ENCODE measurements at regions not wholly inside any gene's neighbourhood (a gene's known extent, or its start where the extent isn't known, plus 50 kb on each side); places are given as distances from the start of the nearest gene placed in this dataset.

DNA sequence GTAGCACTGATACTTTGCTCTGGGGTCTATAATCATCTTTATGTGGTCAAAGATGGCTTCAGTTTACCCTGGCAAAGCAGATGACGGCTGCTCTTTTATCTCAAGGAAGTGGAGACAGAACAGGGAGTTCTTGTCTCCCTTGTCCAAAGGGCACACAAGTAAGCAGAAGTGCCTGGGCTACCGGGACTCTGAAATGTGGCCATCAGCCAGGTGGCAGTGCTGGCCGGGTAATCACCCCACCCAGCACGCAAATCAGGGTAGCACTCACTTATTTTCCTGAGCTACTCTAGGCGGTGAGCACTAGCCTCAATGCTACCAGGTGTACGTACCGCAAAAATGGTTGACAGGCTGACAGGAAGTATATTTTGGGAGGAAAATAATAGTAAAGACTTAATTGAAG, 119.7 kb upstream of the ETAA1 start:
- TF ChIP-seq, protein P1, sequence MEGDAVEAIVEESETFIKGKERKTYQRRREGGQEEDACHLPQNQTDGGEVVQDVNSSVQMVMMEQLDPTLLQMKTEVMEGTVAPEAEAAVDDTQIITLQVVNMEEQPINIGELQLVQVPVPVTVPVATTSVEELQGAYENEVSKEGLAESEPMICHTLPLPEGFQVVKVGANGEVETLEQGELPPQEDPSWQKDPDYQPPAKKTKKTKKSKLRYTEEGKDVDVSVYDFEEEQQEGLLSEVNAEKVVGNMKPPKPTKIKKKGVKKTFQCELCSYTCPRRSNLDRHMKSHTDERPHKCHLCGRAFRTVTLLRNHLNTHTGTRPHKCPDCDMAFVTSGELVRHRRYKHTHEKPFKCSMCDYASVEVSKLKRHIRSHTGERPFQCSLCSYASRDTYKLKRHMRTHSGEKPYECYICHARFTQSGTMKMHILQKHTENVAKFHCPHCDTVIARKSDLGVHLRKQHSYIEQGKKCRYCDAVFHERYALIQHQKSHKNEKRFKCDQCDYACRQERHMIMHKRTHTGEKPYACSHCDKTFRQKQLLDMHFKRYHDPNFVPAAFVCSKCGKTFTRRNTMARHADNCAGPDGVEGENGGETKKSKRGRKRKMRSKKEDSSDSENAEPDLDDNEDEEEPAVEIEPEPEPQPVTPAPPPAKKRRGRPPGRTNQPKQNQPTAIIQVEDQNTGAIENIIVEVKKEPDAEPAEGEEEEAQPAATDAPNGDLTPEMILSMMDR (IDR thresholded peaks at IDR 0.05): no peak
- TF ChIP-seq EZH2 (IDR thresholded peaks at IDR 0.05; ENCODE audit: borderline replicate concordance, insufficient read depth, low read depth, low read length, poor library complexity, severe bottlenecking): no peak
